WERI-Rb-1 (cell line): ENCODE measurements at regions not wholly inside any gene's neighbourhood (a gene's known extent, or its start where the extent isn't known, plus 50 kb on each side); places are given as distances from the start of the nearest gene placed in this dataset.

Experiments used
- DNase-seq: peaks from one replicate; pipeline ENCODE4 v3.0.0-alpha.2; 2020
- H3K27ac ChIP-seq: fragments of 250-450 bp; sonication (Bioruptor Pico); 2 replicates; pipeline ENCODE4 v1.5.1; 2020; ENCODE audit warnings: mild to moderate bottlenecking, moderate library complexity
- H3K27me3 ChIP-seq: fragments of 250-450 bp; sonication (Bioruptor Pico); 2 replicates; pipeline ENCODE4 v1.5.1; 2021; ENCODE audit warnings: mild to moderate bottlenecking, low read depth, moderate library complexity; ENCODE audit not compliant: insufficient read depth, severe bottlenecking
- H3K36me3 ChIP-seq: fragments of 250-450 bp; sonication (Bioruptor Pico); 2 replicates; pipeline ENCODE4 v1.5.1; 2020; ENCODE audit warnings: mild to moderate bottlenecking, moderate library complexity
- H3K4me3 ChIP-seq: 2 replicates; pipeline ENCODE4 v1.5.1; 2011; ENCODE audit warnings: low read depth, mild to moderate bottlenecking, control low read depth, low read length
- H3K9me3 ChIP-seq: fragments of 250-450 bp; sonication (Bioruptor Pico); 2 replicates; pipeline ENCODE4 v1.5.1; 2021; ENCODE audit warnings: mild to moderate bottlenecking, moderate library complexity; ENCODE audit not compliant: severe bottlenecking
- TF ChIP-seq, protein P1 (sequence below): IDR thresholded peaks from 2 replicates; pipeline ENCODE4 v1.5.1; 2011; ENCODE audit warnings: low read depth, mild to moderate bottlenecking, control low read depth, inconsistent platforms, low read length

DNA sequence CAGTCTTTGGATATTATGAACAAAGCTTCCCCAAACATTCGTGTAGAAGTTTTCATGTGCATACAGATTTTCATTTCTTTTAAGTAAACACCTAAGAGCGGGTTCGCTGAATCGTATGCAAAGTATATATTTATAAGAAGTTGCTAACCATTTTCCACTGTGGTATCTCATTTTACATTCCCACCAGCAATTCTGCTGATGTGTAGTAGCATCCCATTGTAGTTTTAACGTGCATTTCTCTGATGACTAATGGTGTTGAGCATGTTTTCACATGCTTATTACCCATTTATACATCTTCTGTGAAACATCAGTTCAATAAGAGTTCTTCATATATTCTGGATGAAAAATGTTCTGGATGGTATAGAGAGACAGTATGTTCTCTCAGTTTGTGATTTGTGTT lies 97.4 kb downstream of the IYD start:
- TF ChIP-seq, protein P1, sequence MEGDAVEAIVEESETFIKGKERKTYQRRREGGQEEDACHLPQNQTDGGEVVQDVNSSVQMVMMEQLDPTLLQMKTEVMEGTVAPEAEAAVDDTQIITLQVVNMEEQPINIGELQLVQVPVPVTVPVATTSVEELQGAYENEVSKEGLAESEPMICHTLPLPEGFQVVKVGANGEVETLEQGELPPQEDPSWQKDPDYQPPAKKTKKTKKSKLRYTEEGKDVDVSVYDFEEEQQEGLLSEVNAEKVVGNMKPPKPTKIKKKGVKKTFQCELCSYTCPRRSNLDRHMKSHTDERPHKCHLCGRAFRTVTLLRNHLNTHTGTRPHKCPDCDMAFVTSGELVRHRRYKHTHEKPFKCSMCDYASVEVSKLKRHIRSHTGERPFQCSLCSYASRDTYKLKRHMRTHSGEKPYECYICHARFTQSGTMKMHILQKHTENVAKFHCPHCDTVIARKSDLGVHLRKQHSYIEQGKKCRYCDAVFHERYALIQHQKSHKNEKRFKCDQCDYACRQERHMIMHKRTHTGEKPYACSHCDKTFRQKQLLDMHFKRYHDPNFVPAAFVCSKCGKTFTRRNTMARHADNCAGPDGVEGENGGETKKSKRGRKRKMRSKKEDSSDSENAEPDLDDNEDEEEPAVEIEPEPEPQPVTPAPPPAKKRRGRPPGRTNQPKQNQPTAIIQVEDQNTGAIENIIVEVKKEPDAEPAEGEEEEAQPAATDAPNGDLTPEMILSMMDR: no peak
- DNase-seq: no peak
- no peak overlapping the region for H3K4me3 ChIP-seq
- no peak overlapping the region for H3K27ac ChIP-seq
- no peaks in the 10 kb centered on the region for H3K36me3 ChIP-seq
- no peaks in the 10 kb centered on the region for H3K27me3 ChIP-seq
- peaks cover under 1% of the 10 kb centered on the region for H3K9me3 ChIP-seq

DNA sequence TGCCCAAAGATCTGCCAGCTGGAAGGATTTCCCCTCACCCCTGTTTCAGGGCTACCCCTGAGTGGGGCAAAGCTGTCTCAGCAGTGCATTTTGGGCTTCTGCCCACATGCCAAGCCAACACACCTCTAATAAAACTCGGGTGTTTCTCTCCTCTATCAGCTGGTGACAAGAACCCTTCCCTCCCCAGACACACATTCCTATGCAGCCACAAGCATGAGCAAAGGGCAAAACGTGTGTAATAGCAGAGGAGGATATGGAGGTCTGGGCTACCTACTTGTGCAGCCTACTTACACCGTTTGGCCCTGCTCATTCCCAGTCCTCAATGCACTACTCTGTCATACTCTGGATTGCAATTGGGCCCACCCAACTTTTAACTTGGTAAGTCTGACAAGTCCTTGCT lies 101.3 kb downstream of the IYD start:
- Histone ChIP-seq H3K27me3 (no peaks in the 10 kb centered on the region), H3K4me3 (no peak overlapping the region), H3K27ac (no peak overlapping the region), H3K9me3 (no peaks in the 10 kb centered on the region), H3K36me3 (no peaks in the 10 kb centered on the region)
- TF ChIP-seq, protein P1: no peak
- no peak for DNase-seq

DNA sequence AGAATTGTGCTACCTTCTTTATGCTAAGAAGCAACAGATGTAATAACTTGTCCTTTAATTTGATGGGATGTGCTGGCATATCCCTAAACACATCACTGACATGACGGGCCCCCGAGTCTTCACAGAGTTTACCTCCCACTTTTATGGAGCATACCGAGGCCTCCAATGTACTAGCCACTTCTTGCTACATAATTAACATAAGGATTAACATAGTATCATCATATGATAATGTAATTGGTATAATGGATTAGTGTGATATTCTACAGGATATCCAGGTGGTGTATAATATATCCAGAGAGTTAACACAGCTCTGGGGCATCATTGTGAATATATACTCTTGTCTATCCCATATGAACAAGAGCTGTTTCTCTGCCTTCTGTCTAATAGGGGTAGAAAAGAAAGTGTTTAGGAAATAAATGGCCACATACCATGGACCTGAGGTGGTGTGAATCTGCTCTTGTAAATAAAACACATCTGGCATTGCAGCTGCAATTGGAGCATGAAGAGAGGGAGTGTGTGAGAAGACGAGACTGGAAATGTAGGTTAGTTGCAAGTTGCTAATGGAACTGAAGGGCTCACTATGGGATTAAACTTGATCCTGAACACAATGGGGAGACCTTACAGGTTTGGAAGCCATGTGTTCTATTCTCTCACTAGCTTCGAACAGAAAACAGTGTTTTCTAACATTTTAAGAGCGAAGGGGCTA lies 102.3 kb downstream of the IYD start:
- no peak overlapping the region for H3K27ac ChIP-seq
- TF ChIP-seq, protein P1: no peak
- no peaks in the 10 kb centered on the region for H3K36me3 ChIP-seq
- no peaks in the 10 kb centered on the region for H3K27me3 ChIP-seq
- no peak for DNase-seq
- no peaks in the 10 kb centered on the region for H3K9me3 ChIP-seq
- no peak overlapping the region for H3K4me3 ChIP-seq

DNA sequence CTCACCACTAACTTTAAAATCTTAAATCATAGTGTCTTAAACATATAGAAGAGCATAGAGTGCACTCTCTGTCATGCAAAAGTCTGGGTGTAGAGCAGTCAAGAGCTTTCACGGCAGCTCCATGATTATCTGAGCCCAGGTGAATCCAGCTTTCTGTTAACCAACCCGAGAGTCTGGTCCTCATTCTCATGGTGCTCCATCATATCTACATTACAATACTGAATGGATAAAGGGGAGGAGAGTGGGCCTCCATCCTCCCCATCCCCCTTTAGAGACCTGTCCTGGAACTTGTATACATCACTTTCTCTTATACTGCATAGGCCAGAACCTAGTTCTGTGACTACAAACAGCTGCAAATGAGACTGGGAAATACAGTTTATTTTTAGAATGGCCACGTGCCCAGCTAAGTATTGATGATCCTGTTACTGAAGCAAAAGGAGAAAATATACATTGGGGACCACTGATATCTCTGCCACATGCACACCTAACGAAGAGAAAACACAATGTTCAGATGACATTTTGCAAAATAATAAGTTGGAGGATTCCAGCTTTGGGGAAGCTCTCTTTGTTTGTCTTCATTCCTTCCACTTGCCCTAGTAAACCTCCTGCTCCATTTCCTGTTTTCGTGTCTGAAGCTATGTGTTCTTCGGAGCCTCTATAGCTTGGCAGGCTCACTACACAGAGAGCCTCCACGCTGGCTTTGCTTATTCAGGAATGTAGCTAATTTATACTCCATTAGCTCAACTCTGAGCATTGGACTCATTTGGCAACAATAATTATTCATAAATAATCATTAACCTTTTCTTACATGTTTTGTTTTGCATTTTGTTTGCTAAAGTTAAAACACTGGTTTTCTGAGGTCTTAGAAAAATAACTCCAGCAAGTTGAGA lies 110.1 kb downstream of the IYD start:
- H3K27ac ChIP-seq: no peak overlapping the region
- H3K27me3 ChIP-seq: no peaks in the 10 kb centered on the region
- no peaks in the 10 kb centered on the region for H3K36me3 ChIP-seq
- TF ChIP-seq, protein P1: no peak
- no peaks in the 10 kb centered on the region for H3K9me3 ChIP-seq
- no peak for DNase-seq
- no peak overlapping the region for H3K4me3 ChIP-seq

DNA sequence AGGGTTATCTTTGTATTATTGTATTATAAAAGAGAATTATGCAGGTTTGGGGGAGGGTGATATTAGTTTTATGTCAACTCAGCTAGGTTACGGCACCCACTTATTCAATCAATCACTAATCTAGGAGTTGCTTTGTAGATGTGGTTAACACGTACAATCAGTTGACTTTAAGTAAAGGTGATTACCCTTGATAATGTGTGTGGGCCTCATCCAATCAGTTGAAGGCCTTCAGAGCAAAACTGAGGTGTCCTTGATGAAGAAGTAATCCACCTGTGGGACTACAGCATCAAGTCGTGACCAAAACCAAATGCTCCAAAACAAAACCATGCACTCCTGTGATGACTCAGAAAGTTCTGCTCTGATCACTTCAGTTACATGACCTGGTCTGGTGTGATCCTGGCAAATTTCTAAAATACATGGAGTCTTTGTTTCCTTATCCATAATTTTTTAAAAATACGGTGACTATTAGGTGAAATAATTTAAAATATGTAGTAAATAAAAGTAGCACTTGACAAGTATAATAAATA lies 114.1 kb downstream of the IYD start:
- Histone ChIP-seq H3K4me3 (no peak overlapping the region), H3K27me3 (peaks cover 3% of the 10 kb centered on the region), H3K9me3 (no peaks in the 10 kb centered on the region), H3K36me3 (no peaks in the 10 kb centered on the region), H3K27ac (no peak overlapping the region)
- no peak for DNase-seq
- TF ChIP-seq, protein P1: no peak
